ENCODE measurements at regions not wholly inside any gene's neighbourhood (a gene's known extent, or its start where the extent isn't known, plus 50 kb on each side); places are given as distances from the start of the nearest gene placed in this dataset.

DNA sequence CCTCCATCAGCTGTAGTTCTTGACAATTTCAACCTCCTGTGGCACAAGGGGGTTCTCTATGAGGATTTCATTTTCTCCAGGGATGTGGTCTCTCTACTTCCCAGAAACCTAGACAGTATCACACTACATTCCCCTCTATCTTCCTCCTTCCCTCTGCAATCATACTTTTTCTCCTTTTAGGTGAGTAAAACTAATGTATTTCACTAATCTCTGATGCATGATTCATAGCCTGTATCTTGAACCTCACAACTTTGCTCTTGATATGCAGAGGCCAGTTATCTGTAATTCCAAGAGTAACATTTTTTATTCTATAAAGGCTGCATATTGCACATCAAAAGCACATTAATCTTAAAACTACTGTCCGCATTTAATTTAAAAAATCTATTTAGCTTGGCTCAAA, 449.6 kb downstream of the RFPL4B start:
- Histone ChIP-seq H3K36me3 (no peaks in the 10 kb centered on the region), H3K27me3 (ENCODE audit: insufficient read depth, low read depth, severe bottlenecking) (no peaks in the 10 kb centered on the region), H3K4me3 (ENCODE audit: low read depth, low read length) (no peak overlapping the region), H3K9me3 (ENCODE audit: severe bottlenecking) (no peaks in the 10 kb centered on the region), H3K27ac (no peak overlapping the region)
- DNase-seq: no peak
- TF ChIP-seq, protein P1, sequence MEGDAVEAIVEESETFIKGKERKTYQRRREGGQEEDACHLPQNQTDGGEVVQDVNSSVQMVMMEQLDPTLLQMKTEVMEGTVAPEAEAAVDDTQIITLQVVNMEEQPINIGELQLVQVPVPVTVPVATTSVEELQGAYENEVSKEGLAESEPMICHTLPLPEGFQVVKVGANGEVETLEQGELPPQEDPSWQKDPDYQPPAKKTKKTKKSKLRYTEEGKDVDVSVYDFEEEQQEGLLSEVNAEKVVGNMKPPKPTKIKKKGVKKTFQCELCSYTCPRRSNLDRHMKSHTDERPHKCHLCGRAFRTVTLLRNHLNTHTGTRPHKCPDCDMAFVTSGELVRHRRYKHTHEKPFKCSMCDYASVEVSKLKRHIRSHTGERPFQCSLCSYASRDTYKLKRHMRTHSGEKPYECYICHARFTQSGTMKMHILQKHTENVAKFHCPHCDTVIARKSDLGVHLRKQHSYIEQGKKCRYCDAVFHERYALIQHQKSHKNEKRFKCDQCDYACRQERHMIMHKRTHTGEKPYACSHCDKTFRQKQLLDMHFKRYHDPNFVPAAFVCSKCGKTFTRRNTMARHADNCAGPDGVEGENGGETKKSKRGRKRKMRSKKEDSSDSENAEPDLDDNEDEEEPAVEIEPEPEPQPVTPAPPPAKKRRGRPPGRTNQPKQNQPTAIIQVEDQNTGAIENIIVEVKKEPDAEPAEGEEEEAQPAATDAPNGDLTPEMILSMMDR (IDR thresholded peaks at IDR 0.05; ENCODE audit: low read depth, low read length): no peak

GRCh38 chr6:112799889-112800288, 452.8 kb downstream of the RFPL4B start:
- H3K27me3 ChIP-seq (ENCODE audit: insufficient read depth, low read depth, severe bottlenecking): no peaks in the 10 kb centered on the region
- no peaks in the 10 kb centered on the region for H3K9me3 ChIP-seq (ENCODE audit: severe bottlenecking)
- no peak for DNase-seq
- no peak overlapping the region for H3K27ac ChIP-seq
- H3K36me3 ChIP-seq: no peaks in the 10 kb centered on the region
- H3K4me3 ChIP-seq (ENCODE audit: low read depth, low read length): no peak overlapping the region
- TF ChIP-seq, protein P1 (IDR thresholded peaks at IDR 0.05; ENCODE audit: low read depth, low read length): no peak

DNA sequence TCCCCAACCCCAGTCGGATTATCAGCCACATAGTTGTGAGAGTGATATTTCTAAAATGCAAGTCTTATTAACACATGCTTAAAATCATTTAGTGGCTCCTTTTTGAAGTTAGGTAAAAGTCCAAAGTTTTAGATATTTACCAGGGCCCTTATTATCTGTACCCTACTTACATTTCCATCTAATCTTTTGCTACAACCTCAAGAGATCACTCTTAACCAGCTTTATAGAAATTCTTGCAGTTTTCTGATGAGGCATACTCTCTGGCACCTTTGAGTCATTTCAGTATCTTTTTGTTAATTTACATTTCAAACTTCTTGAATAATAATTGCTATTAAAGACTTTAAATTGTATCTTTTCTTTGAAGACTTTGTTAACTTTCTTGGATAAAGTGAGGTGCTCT, 453.3 kb downstream of the RFPL4B start:
- Histone ChIP-seq H3K36me3 (no peaks in the 10 kb centered on the region), H3K27me3 (ENCODE audit: insufficient read depth, low read depth, severe bottlenecking) (no peaks in the 10 kb centered on the region), H3K4me3 (ENCODE audit: low read depth, low read length) (no peak overlapping the region), H3K9me3 (ENCODE audit: severe bottlenecking) (no peaks in the 10 kb centered on the region), H3K27ac (no peak overlapping the region)
- DNase-seq: no peak
- TF ChIP-seq, protein P1 (IDR thresholded peaks at IDR 0.05; ENCODE audit: low read depth, low read length): no peak

DNA sequence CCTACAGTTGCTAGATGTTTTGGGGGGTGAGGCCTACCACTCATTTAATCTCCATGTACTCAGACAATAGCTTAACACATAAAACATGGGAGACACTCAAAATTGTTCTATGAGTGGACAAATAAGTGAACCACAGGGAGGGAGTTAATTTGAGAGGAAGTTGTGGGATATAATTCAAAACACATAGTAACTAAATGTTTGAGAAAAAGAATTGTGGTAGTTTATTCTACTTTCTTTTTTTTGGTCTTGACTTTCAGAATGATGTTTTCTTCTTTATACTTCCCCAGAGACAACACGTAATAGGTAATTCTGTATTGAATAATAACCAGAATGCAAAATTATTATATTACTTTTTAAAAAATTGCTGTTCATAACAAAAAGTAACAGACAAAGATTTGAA, 453.8 kb downstream of the RFPL4B start:
- H3K9me3 ChIP-seq (ENCODE audit: severe bottlenecking): no peaks in the 10 kb centered on the region
- H3K27ac ChIP-seq: no peak overlapping the region
- no peaks in the 10 kb centered on the region for H3K27me3 ChIP-seq (ENCODE audit: insufficient read depth, low read depth, severe bottlenecking)
- DNase-seq: no peak
- TF ChIP-seq, protein P1 (IDR thresholded peaks at IDR 0.05; ENCODE audit: low read depth, low read length): no peak
- H3K4me3 ChIP-seq (ENCODE audit: low read depth, low read length): no peak overlapping the region
- no peaks in the 10 kb centered on the region for H3K36me3 ChIP-seq

GRCh38 chr6:112801468-112802080, 454.4 kb downstream of the RFPL4B start:
- Histone ChIP-seq H3K36me3 (no peaks in the 10 kb centered on the region), H3K27ac (no peak overlapping the region), H3K9me3 (ENCODE audit: severe bottlenecking) (no peaks in the 10 kb centered on the region), H3K27me3 (ENCODE audit: insufficient read depth, low read depth, severe bottlenecking) (no peaks in the 10 kb centered on the region), H3K4me3 (ENCODE audit: low read depth, low read length) (no peak overlapping the region)
- DNase-seq: no peak
- TF ChIP-seq, protein P1 (IDR thresholded peaks at IDR 0.05; ENCODE audit: low read depth, low read length): no peak

- Histone ChIP-seq H3K4me3 (ENCODE audit: low read depth, low read length) (no peak overlapping the region), H3K27me3 (ENCODE audit: insufficient read depth, low read depth, severe bottlenecking) (no peaks in the 10 kb centered on the region), H3K9me3 (ENCODE audit: severe bottlenecking) (no peaks in the 10 kb centered on the region), H3K27ac (no peak overlapping the region), H3K36me3 (no peaks in the 10 kb centered on the region)
- DNase-seq: no peak
- TF ChIP-seq, protein P1 (IDR thresholded peaks at IDR 0.05; ENCODE audit: low read depth, low read length): no peak
These were observed 455.0 kb downstream of the RFPL4B start for GRCh38 chr6:112802144-112802543.

Data from WERI-Rb-1 (cell line).